K562 (cell line): ENCODE measurements at regions not wholly inside any gene's neighbourhood (a gene's known extent, or its start where the extent isn't known, plus 50 kb on each side); places are given as distances from the start of the nearest gene placed in this dataset.

Experiments used
- ATAC-seq: fragments of 200-7000 bp; cut with Tn5 transposase; 3 replicates; pipeline ENCODE4 v1.9.1; 2020; ENCODE audit warnings: moderate library complexity
- BruUV-seq: library from RNA; stranded (reverse); fragments of 400-500 nt; replicated peaks from 2 replicates; lab custom pipeline; 2021; lab: Mats Ljungman, UMichigan
- CTCF ChIA-PET: fragments of 300-600 bp; formaldehyde crosslinking; extraction: SDS; loops from one replicate; lab custom pipeline; 2021; ENCODE audit warnings: low intra/inter-chr PET ratio; lab: Yijun Ruan, JAX
- POLR2A ChIA-PET: fragments of 300-600, 350-650 bp; sonication (Branson Sonifier 250); formaldehyde crosslinking; extraction: SDS; loops from one replicate; lab custom pipeline; 2021; ENCODE audit warnings: antibody characterized with exemption, inconsistent platforms; lab: Yijun Ruan, JAX
- DNase-seq, 4 experiments: peaks; one replicate each; pipeline versions ENCODE4 v3.0.0 to v3.0.0-alpha.2; 2011 to 2018; ENCODE audit warnings: low spot score in 3 of 4, mixed read lengths in 3 of 4; ENCODE audit errors: extremely low read depth in 1 of 4
- FAIRE-seq: peaks from 2 replicates; lab custom pipeline; 2011; peaks lifted over from hg19 to GRCh38; lab: Jason Lieb, UNC
- H2AFZ ChIP-seq: 2 replicates; pipeline ENCODE4 v1.6.0; 2011; ENCODE audit warnings: low read depth, low read length, control low read depth, inconsistent platforms
- H3K27ac ChIP-seq: fragments of 200-600 bp; 3 replicates; pipeline ENCODE4 v1.8.0; 2011; ENCODE audit warnings: low read depth, mild to moderate bottlenecking, control low read depth, inconsistent platforms, low read length, moderate library complexity, mixed read lengths; ENCODE audit errors: extremely low read depth
- H3K27me3 ChIP-seq, 2 experiments: fragments of 300-600 bp in 1 of 2; 2 replicates in 1 of 2; 3 replicates in 1 of 2; pipeline versions ENCODE4 v1.6.0 to v1.8.0; 2011; ENCODE audit warnings: inconsistent platforms in 2 of 2, low read length in 2 of 2, mild to moderate bottlenecking in 1 of 2, mixed read lengths in 1 of 2, moderate library complexity in 1 of 2; ENCODE audit not compliant: control insufficient read depth in 2 of 2, insufficient read depth in 2 of 2
- H3K36me3 ChIP-seq: fragments of 300-600 bp; 3 replicates; pipeline ENCODE4 v1.8.0; 2011; ENCODE audit warnings: mild to moderate bottlenecking, low read length, inconsistent platforms; ENCODE audit not compliant: control insufficient read depth, insufficient read depth
- H3K4me1 ChIP-seq, 2 experiments: fragments of 200-600 bp in 1 of 2; replicated peaks in 1 of 2; 2 replicates in 1 of 2; 3 replicates in 1 of 2; pipeline versions ENCODE4 v1.5.1 to v1.8.0; 2011; ENCODE audit warnings: inconsistent platforms in 2 of 2, low read length in 2 of 2, mild to moderate bottlenecking in 1 of 2, mixed read lengths in 1 of 2, moderate library complexity in 1 of 2; ENCODE audit not compliant: control insufficient read depth in 2 of 2, insufficient read depth in 2 of 2
- H3K4me2 ChIP-seq: 2 replicates; pipeline ENCODE4 v1.6.1; 2011; ENCODE audit warnings: low read length, control low read depth, inconsistent platforms, mixed read lengths; ENCODE audit not compliant: insufficient read depth
- H3K4me3 ChIP-seq: fragments of 200-600 bp; sonication (generic), shearing (Covaris generic); 2 replicates; pipeline ENCODE4 v1.5.1; 2016; ENCODE audit warnings: control low read depth, inconsistent platforms
- H3K79me2 ChIP-seq: fragments of 200-600 bp; 3 replicates; pipeline ENCODE4 v1.8.0; 2011; ENCODE audit warnings: low read length, inconsistent platforms; ENCODE audit not compliant: control insufficient read depth, insufficient read depth
- H3K9ac ChIP-seq, 2 experiments: 2 replicates each; pipeline versions ENCODE4 v1.6.0 to v1.6.1; 2011; ENCODE audit warnings: low read depth in 2 of 2, low read length in 2 of 2, control low read depth in 1 of 2, inconsistent platforms in 1 of 2, mild to moderate bottlenecking in 1 of 2, mixed read lengths in 1 of 2; ENCODE audit not compliant: insufficient read depth in 1 of 2
- H3K9me1 ChIP-seq: one replicate; pipeline ENCODE4 v1.6.0; 2011; ENCODE audit warnings: inconsistent platforms, mild to moderate bottlenecking, low read length, moderate library complexity; ENCODE audit not compliant: control insufficient read depth, insufficient read depth
- H3K9me3 ChIP-seq: replicated peaks from 2 replicates; pipeline ENCODE4 v1.5.1; 2011; ENCODE audit warnings: low read depth, low read length, inconsistent platforms; ENCODE audit not compliant: control insufficient read depth, insufficient read depth
- H4K20me1 ChIP-seq: replicated peaks from 2 replicates; pipeline ENCODE4 v1.6.1; 2011; ENCODE audit warnings: low read length, inconsistent platforms, mixed read lengths; ENCODE audit not compliant: control insufficient read depth, insufficient read depth
- DIDO1 ChIP-seq: fragments of 450-650 bp; IDR thresholded peaks from 2 replicates; pipeline ENCODE4 v1.6.1; 2016; ENCODE audit warnings: low read depth, missing biosample characterization, missing genetic modification characterization
- MLX ChIP-seq, 2 experiments: fragments of 450-650 bp in 1 of 2; sonication (generic) in 1 of 2; formaldehyde crosslinking; conservative IDR thresholded peaks; 2 replicates each; pipeline versions ENCODE4 v1.4.0 to v1.8.1; 2020 to 2022; ENCODE audit warnings: mild to moderate bottlenecking in 1 of 2, missing genetic modification reagents in 1 of 2
- PRMT5 ChIP-seq: sonication (generic); formaldehyde crosslinking; IDR thresholded peaks from 2 replicates; pipeline ENCODE4 v1.5.0; 2020; ENCODE audit warnings: missing genetic modification reagents
- TEAD1 ChIP-seq, 2 experiments: fragments of 450-650 bp in 1 of 2; sonication (generic) in 1 of 2; formaldehyde crosslinking; IDR thresholded peaks; 2 replicates each; pipeline versions ENCODE4 v1.4.0 to v1.8.0; 2020 to 2022; ENCODE audit warnings: mild to moderate bottlenecking in 2 of 2, missing genetic modification reagents in 1 of 2
- TRIM25 ChIP-seq: fragments of 450-650 bp; IDR thresholded peaks from 2 replicates; pipeline ENCODE4 v1.7.0; 2016; ENCODE audit warnings: borderline replicate concordance
- ZNF3 ChIP-seq: fragments of 250-450 bp; sonication (Bioruptor Pico); IDR thresholded peaks from 2 replicates; pipeline ENCODE4 v1.5.0; 2021; ENCODE audit warnings: mild to moderate bottlenecking, moderate library complexity
- ZNF586 ChIP-seq: fragments of 450-650 bp; formaldehyde crosslinking; conservative IDR thresholded peaks from 2 replicates; pipeline ENCODE4 v1.4.0; 2020; ENCODE audit warnings: mild to moderate bottlenecking, moderate library complexity
- ZNF830 ChIP-seq: fragments of 250-450 bp; sonication (Bioruptor Pico); IDR thresholded peaks from 2 replicates; pipeline ENCODE4 v1.5.0; 2021; ENCODE audit warnings: mild to moderate bottlenecking
- WGBS: fragments of 100-300 bp; shearing (Covaris generic); methylation state at CpG from one replicate; pipeline ENCODE4 v1.1.6; 2016; ENCODE audit warnings: low coverage, mixed read lengths; ENCODE audit not compliant: insufficient coverage; ENCODE audit errors: missing lambda C conversion rate; 5-methylcytosine and 5-hydroxymethylcytosine counted together
- in situ Hi-C: fragments of 300-500 bp; cut with MboI; formaldehyde crosslinking; loops from 4 replicates; pipeline ENCODE4 v1.15.0; 2018; ENCODE audit warnings: inconsistent platforms, mixed read lengths
- intact Hi-C: fragments of 100-400 bp; cut with micrococcal nuclease; formaldehyde crosslinking; loops from 2 replicates; pipeline ENCODE4 v1.14.2; 2022

GRCh38 chr5:93819668-93820067, 78.3 kb upstream of the POU5F2 start:
- Histone ChIP-seq H3K36me3 (no peaks in the 10 kb centered on the region), H3K79me2 (no peaks in the 10 kb centered on the region), H3K4me1 (no peaks in the 10 kb centered on the region), H3K9me1 (no peaks in the 10 kb centered on the region), H3K27me3 (no peaks in the 10 kb centered on the region), H3K9me3 (no peaks in the 10 kb centered on the region), H3K27ac (no peak overlapping the region)
- ChIA-PET POLR2A (no interaction called here), CTCF (no interaction called here)
- no peak for DNase-seq
- intact Hi-C loops (no loop called here), in situ Hi-C loops (no loop called here)
- 0% methylated on average over 1 of the region's 1 CpG for WGBS
- FAIRE-seq, result no peak
- BruUV-seq, result no TSS peak
- ATAC-seq, result no peak
- TF ChIP-seq PRMT5 (CRISPR knock-in tag) (no peak), ZNF830 (CRISPR knock-in tag) (no peak), TEAD1 (CRISPR knock-in tag; IDR thresholded peaks at IDR 0.05) (no peak), ZNF3 (CRISPR knock-in tag) (no peak), ZNF586 (CRISPR knock-in tag) (no peak), MLX (CRISPR knock-in tag; conservative IDR thresholded peaks at IDR 0.05) (no peak), TRIM25 (no peak), DIDO1 (tag) (no peak)
- TF ChIP-seq, all 486 proteins: peak for 0
- H2AFZ ChIP-seq, result no peak overlapping the region
- H3K9ac ChIP-seq, result no peak overlapping the region
- no peak overlapping the region for H3K4me2 ChIP-seq
- H4K20me1 ChIP-seq, result no peaks in the 10 kb centered on the region
- H3K4me3 ChIP-seq, result no peak overlapping the region
